Subcutaneous abdominal adipose tissue (tissue), 5 donors: ENCODE measurements at regions not wholly inside any gene's neighbourhood (a gene's known extent, or its start where the extent isn't known, plus 50 kb on each side); places are given as distances from the start of the nearest gene placed in this dataset.
"Not testable (repeated sequence)": the region's sequence is repeated elsewhere in the genome, so short reads cannot be mapped to it uniquely, and the experiment has no call there.

Source experiments
- H3K27ac ChIP-seq: one replicate; pipeline ENCODE4 v1.7.0; 2013; ENCODE audit warnings: low read depth, mild to moderate bottlenecking, inconsistent platforms, low read length, moderate library complexity
- H3K27me3 ChIP-seq, 5 donors: one replicate each; pipeline ENCODE4 v1.7.0; 2013; ENCODE audit warnings: low read length in 5 of 5, inconsistent platforms in 1 of 5; ENCODE audit not compliant: control insufficient read depth in 5 of 5, insufficient read depth in 4 of 5
- H3K36me3 ChIP-seq, 5 donors: one replicate each; pipeline ENCODE4 v1.7.0; 2013; ENCODE audit warnings: low read length in 5 of 5; ENCODE audit not compliant: control insufficient read depth in 5 of 5, insufficient read depth in 5 of 5
- H3K4me1 ChIP-seq, 5 donors: one replicate each; pipeline ENCODE4 v1.7.0; 2013; ENCODE audit warnings: low read length in 5 of 5, mild to moderate bottlenecking in 3 of 5, moderate library complexity in 1 of 5; ENCODE audit not compliant: control insufficient read depth in 5 of 5, insufficient read depth in 5 of 5
- H3K4me3 ChIP-seq, 5 donors: one replicate each; pipeline ENCODE4 v1.7.0; 2013; ENCODE audit warnings: low read length in 5 of 5, low read depth in 1 of 5
- H3K9ac ChIP-seq, 5 donors: one replicate each; pipeline ENCODE4 v1.7.0; 2013; ENCODE audit warnings: low read length in 5 of 5, mild to moderate bottlenecking in 4 of 5, moderate library complexity in 3 of 5
- H3K9me3 ChIP-seq, 5 donors: one replicate each; pipeline ENCODE4 v1.7.0; 2013; ENCODE audit warnings: low read length in 5 of 5; ENCODE audit not compliant: control insufficient read depth in 5 of 5
- donor health status: healthy.
- donor health status: healthy.
- donor health status: healthy.
- donor health status: healthy.
- donor health status: healthy.

- no peaks in the 10 kb centered on the region for H3K36me3 ChIP-seq
- H3K4me3 ChIP-seq: no peak overlapping the region
- H3K27ac ChIP-seq: no peak overlapping the region
- H3K27me3 ChIP-seq: peaks cover 0 to 8% (median 3%) of the 10 kb centered on the region in 5 donors
- no peaks in the 10 kb centered on the region for H3K9me3 ChIP-seq
- H3K9ac ChIP-seq: no peak overlapping the region
- H3K4me1 ChIP-seq: no peaks in the 10 kb centered on the region
Measured at GRCh38 chr1:157376681-157377080, 175.6 kb downstream of the FCRL5 start.

GRCh38 chr1:157372311-157372710 is 180.0 kb downstream of the FCRL5 start:
- H3K4me1 ChIP-seq, H3K27ac ChIP-seq, H3K9me3 ChIP-seq, H3K36me3 ChIP-seq, H3K4me3 ChIP-seq, H3K9ac ChIP-seq, H3K27me3 ChIP-seq: not testable (repeated sequence)

GRCh38 chr1:157371826-157372225 is 180.5 kb downstream of the FCRL5 start:
- Histone ChIP-seq H3K9ac (no peak overlapping the region), H3K27ac (no peak overlapping the region), H3K27me3 (peaks cover 0 to 3% (median 0%) of the 10 kb centered on the region in 5 donors), H3K36me3 (no peaks in the 10 kb centered on the region), H3K4me3 (no peak overlapping the region), H3K4me1 (no peaks in the 10 kb centered on the region), H3K9me3 (no peaks in the 10 kb centered on the region)

GRCh38 chr1:157371221-157371620 is 181.1 kb downstream of the FCRL5 start:
- Histone ChIP-seq H3K36me3 (no peaks in the 10 kb centered on the region), H3K9me3 (no peaks in the 10 kb centered on the region), H3K27ac (no peak overlapping the region), H3K9ac (no peak overlapping the region), H3K4me3 (no peak overlapping the region), H3K4me1 (no peaks in the 10 kb centered on the region), H3K27me3 (peaks cover 0 to 3% (median 0%) of the 10 kb centered on the region in 5 donors)

- no peak overlapping the region for H3K9ac ChIP-seq
- no peaks in the 10 kb centered on the region for H3K36me3 ChIP-seq
- no peak overlapping the region for H3K27ac ChIP-seq
- no peaks in the 10 kb centered on the region for H3K4me1 ChIP-seq
- no peaks in the 10 kb centered on the region for H3K9me3 ChIP-seq
- H3K27me3 ChIP-seq: peaks cover 0 to 3% (median 0%) of the 10 kb centered on the region in 5 donors
- H3K4me3 ChIP-seq: no peak overlapping the region
Measured at GRCh38 chr1:157370698-157371097, 181.6 kb downstream of the FCRL5 start.

GRCh38 chr1:157369808-157370521 is 182.3 kb downstream of the FCRL5 start:
- H3K36me3 ChIP-seq: no peaks in the 10 kb centered on the region
- peaks cover 0 to 3% (median 0%) of the 10 kb centered on the region in 5 donors for H3K27me3 ChIP-seq
- H3K27ac ChIP-seq: no peak overlapping the region
- no peaks in the 10 kb centered on the region for H3K4me1 ChIP-seq
- H3K9ac ChIP-seq: no peak overlapping the region
- no peaks in the 10 kb centered on the region for H3K9me3 ChIP-seq
- no peak overlapping the region for H3K4me3 ChIP-seq

DNA sequence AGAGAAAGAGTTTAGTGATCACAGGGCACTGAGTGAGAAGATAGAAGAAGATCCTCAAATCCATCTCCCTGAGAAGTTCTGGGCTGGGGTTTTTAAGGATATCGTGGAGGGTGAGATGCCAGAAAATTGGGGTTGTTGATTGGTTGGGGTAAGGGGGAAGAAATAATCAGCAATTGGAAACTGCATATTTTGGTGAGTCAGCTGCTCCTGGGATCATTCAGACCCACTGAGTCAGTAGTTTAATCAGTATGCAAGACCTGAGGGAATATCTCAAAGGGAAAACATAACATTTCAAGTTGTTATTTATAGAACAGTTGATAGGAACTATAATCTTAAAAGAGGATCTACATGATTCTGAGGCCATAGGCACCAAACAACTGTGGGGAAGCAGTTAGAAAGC is 183.4 kb downstream of the FCRL5 start:
- H3K4me3 ChIP-seq, H3K9ac ChIP-seq, H3K27me3 ChIP-seq, H3K9me3 ChIP-seq, H3K4me1 ChIP-seq, H3K27ac ChIP-seq, H3K36me3 ChIP-seq: not testable (repeated sequence)

GRCh38 chr1:157368363-157368762 is 184.0 kb downstream of the FCRL5 start:
- H3K4me3 ChIP-seq: no peak overlapping the region
- no peak overlapping the region for H3K27ac ChIP-seq
- H3K9me3 ChIP-seq: no peaks in the 10 kb centered on the region
- no peaks in the 10 kb centered on the region for H3K36me3 ChIP-seq
- H3K4me1 ChIP-seq: no peaks in the 10 kb centered on the region
- peaks cover 0 to 3% (median 0%) of the 10 kb centered on the region in 5 donors for H3K27me3 ChIP-seq
- no peak overlapping the region for H3K9ac ChIP-seq

GRCh38 chr1:157367870-157368269 is 184.4 kb downstream of the FCRL5 start:
- H3K9ac ChIP-seq: no peak overlapping the region
- no peak overlapping the region for H3K4me3 ChIP-seq
- no peaks in the 10 kb centered on the region for H3K4me1 ChIP-seq
- no peaks in the 10 kb centered on the region for H3K36me3 ChIP-seq
- H3K9me3 ChIP-seq: no peaks in the 10 kb centered on the region
- H3K27ac ChIP-seq: no peak overlapping the region
- H3K27me3 ChIP-seq: no peaks in the 10 kb centered on the region

- Histone ChIP-seq H3K27me3 (no peaks in the 10 kb centered on the region), H3K27ac (no peak overlapping the region), H3K4me3 (no peak overlapping the region), H3K9me3 (no peaks in the 10 kb centered on the region), H3K9ac (no peak overlapping the region), H3K4me1 (no peaks in the 10 kb centered on the region), H3K36me3 (no peaks in the 10 kb centered on the region)
Measured at GRCh38 chr1:157367091-157367739, 185.1 kb downstream of the FCRL5 start.
